GM12878 (cell line): ENCODE measurements at regions not wholly inside any gene's neighbourhood (a gene's known extent, or its start where the extent isn't known, plus 50 kb on each side); places are given as distances from the start of the nearest gene placed in this dataset.

Experiments
- ATAC-seq: fragments of 200-7000 bp; cut with Tn5 transposase; 3 replicates; pipeline ENCODE4 v1.9.1; 2020; ENCODE audit warnings: mild to moderate bottlenecking, moderate library complexity
- BruUV-seq: library from RNA; stranded (reverse); fragments of 400-500 nt; replicated peaks from 2 replicates; lab custom pipeline; 2021; lab: Mats Ljungman, UMichigan
- CTCF ChIA-PET: fragments of 300-600 bp; sonication (Branson Sonifier 250); formaldehyde crosslinking; extraction: SDS; loops from one replicate; lab custom pipeline; 2021; ENCODE audit warnings: inconsistent platforms; lab: Yijun Ruan, JAX
- POLR2A ChIA-PET: fragments of 350-600 bp; formaldehyde crosslinking; extraction: SDS; loops from one replicate; lab custom pipeline; 2021; ENCODE audit warnings: inconsistent platforms; lab: Charles Lee
- RAD21 ChIA-PET: fragments of 300-600 bp; sonication (Branson Sonifier 250); formaldehyde crosslinking; loops from one replicate; lab custom pipeline; 2023; ENCODE audit warnings: antibody characterized with exemption; ENCODE audit not compliant: unreplicated experiment; lab: Charles Lee
- SMC1A ChIA-PET: fragments of 300-600 bp; sonication (Branson Sonifier 250); formaldehyde crosslinking; loops from one replicate; lab custom pipeline; 2023; ENCODE audit not compliant: unreplicated experiment, uncharacterized antibody; lab: Charles Lee
- DNase-seq: peaks from one replicate; pipeline ENCODE4 v3.0.0-alpha.2; 2011; ENCODE audit warnings: low read depth, low spot score
- FAIRE-seq: peaks from 3 replicates; lab custom pipeline; 2011; peaks lifted over from hg19 to GRCh38; lab: Jason Lieb, UNC
- H2AFZ ChIP-seq: 2 replicates; pipeline ENCODE4 v1.6.0; 2011; ENCODE audit warnings: low read depth, low read length, control low read depth; ENCODE audit not compliant: control insufficient read depth
- H3K27ac ChIP-seq: 2 replicates; pipeline ENCODE4 v1.5.1; 2011; ENCODE audit warnings: control low read depth; ENCODE audit not compliant: control insufficient read depth, insufficient read depth
- H3K27me3 ChIP-seq, 2 experiments: replicated peaks in 1 of 2; 2 replicates each; pipeline versions ENCODE4 v1.6.0 to v1.6.1; 2011; ENCODE audit warnings: low read length in 1 of 2; ENCODE audit not compliant: control insufficient read depth in 2 of 2, insufficient read depth in 2 of 2
- H3K36me3 ChIP-seq, 2 experiments: 2 replicates each; pipeline ENCODE4 v1.5.1; 2011; ENCODE audit warnings: low read length in 1 of 2; ENCODE audit not compliant: control insufficient read depth in 2 of 2, insufficient read depth in 2 of 2
- H3K4me1 ChIP-seq: 2 replicates; pipeline ENCODE4 v1.6.1; 2011; ENCODE audit warnings: mild to moderate bottlenecking, low read length, moderate library complexity, mixed read lengths; ENCODE audit not compliant: control insufficient read depth, insufficient read depth
- H3K4me2 ChIP-seq: 2 replicates; pipeline ENCODE4 v1.6.0; 2011; ENCODE audit warnings: control low read depth; ENCODE audit not compliant: control insufficient read depth, insufficient read depth
- H3K4me3 ChIP-seq: fragments of 200-600 bp; sonication (generic); 2 replicates; pipeline ENCODE4 v1.5.1; 2016
- H3K79me2 ChIP-seq: 2 replicates; pipeline ENCODE4 v1.6.0; 2011; ENCODE audit warnings: low read length; ENCODE audit not compliant: control insufficient read depth, insufficient read depth
- H3K9ac ChIP-seq: 2 replicates; pipeline ENCODE4 v1.8.0; 2011; ENCODE audit warnings: low read length, control low read depth, mixed read lengths; ENCODE audit not compliant: control insufficient read depth, insufficient read depth
- H3K9me3 ChIP-seq: replicated peaks from 3 replicates; pipeline ENCODE4 v1.5.1; 2011; ENCODE audit warnings: mild to moderate bottlenecking, low read length; ENCODE audit not compliant: control insufficient read depth, insufficient read depth
- H4K20me1 ChIP-seq: 2 replicates; pipeline ENCODE4 v1.6.0; 2011; ENCODE audit not compliant: control insufficient read depth, insufficient read depth
- HDAC6 ChIP-seq: fragments of 200-600 bp; sonication (generic); IDR thresholded peaks from one replicate; pipeline ENCODE4 v1.8.0; 2017; ENCODE audit warnings: antibody characterized with exemption; ENCODE audit not compliant: unreplicated experiment
- LARP7 ChIP-seq: fragments of 450-650 bp; IDR thresholded peaks from 2 replicates; pipeline ENCODE4 v1.6.1; 2017; ENCODE audit warnings: mild to moderate bottlenecking
- MAX ChIP-seq: IDR thresholded peaks from 2 replicates; pipeline ENCODE4 v1.6.1; 2012; ENCODE audit warnings: low read depth, low read length, improper control_type of control experiment
- RBBP5 ChIP-seq: fragments of 200-600 bp; sonication (generic); conservative IDR thresholded peaks from 2 replicates; pipeline ENCODE4 v1.6.1; 2016
- RUNX3 ChIP-seq: IDR thresholded peaks from 2 replicates; pipeline ENCODE4 v1.6.1; 2012; ENCODE audit warnings: low read length, inconsistent platforms
- SUZ12 ChIP-seq: fragments of 200-600 bp; sonication (generic); IDR thresholded peaks from one replicate; pipeline ENCODE4 v1.6.1; 2018; ENCODE audit warnings: antibody characterized with exemption, mild to moderate bottlenecking; ENCODE audit not compliant: unreplicated experiment
- WGBS: methylation state at CpG from one replicate; pipeline ENCODE4 v1.1.6; 2016; ENCODE audit warnings: low lambda C conversion rate; ENCODE audit not compliant: insufficient replicate concordance, insufficient coverage; ENCODE audit errors: missing lambda C conversion rate; 5-methylcytosine and 5-hydroxymethylcytosine counted together
- in situ Hi-C: fragments of 300-500 bp; cut with MboI; formaldehyde crosslinking; loops from 9 replicates; pipeline ENCODE4 v1.14.3; 2018; ENCODE audit warnings: mixed read lengths
- intact Hi-C: fragments of 100-400 bp; cut with micrococcal nuclease; formaldehyde crosslinking; loops from one replicate; pipeline ENCODE4 v1.14.2; 2022; ENCODE audit not compliant: unreplicated experiment
- TF ChIP-seq, protein P1 (sequence below): fragments of 450-650 bp; IDR thresholded peaks from 2 replicates; pipeline ENCODE4 v1.6.1; 2017; ENCODE audit warnings: mild to moderate bottlenecking
- TF ChIP-seq, protein P2 (sequence below): fragments of 450-650 bp; IDR thresholded peaks from 2 replicates; pipeline ENCODE4 v1.6.1; 2016; ENCODE audit warnings: mild to moderate bottlenecking

- TF ChIP-seq, protein P1, sequence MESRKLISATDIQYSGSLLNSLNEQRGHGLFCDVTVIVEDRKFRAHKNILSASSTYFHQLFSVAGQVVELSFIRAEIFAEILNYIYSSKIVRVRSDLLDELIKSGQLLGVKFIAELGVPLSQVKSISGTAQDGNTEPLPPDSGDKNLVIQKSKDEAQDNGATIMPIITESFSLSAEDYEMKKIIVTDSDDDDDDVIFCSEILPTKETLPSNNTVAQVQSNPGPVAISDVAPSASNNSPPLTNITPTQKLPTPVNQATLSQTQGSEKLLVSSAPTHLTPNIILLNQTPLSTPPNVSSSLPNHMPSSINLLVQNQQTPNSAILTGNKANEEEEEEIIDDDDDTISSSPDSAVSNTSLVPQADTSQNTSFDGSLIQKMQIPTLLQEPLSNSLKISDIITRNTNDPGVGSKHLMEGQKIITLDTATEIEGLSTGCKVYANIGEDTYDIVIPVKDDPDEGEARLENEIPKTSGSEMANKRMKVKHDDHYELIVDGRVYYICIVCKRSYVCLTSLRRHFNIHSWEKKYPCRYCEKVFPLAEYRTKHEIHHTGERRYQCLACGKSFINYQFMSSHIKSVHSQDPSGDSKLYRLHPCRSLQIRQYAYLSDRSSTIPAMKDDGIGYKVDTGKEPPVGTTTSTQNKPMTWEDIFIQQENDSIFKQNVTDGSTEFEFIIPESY: no peak
- TF ChIP-seq MAX: no peak
- TF ChIP-seq HDAC6: no peak
- no peak for TF ChIP-seq RBBP5
- no peak for TF ChIP-seq LARP7
- no peak for TF ChIP-seq RUNX3
- TF ChIP-seq, protein P2, sequence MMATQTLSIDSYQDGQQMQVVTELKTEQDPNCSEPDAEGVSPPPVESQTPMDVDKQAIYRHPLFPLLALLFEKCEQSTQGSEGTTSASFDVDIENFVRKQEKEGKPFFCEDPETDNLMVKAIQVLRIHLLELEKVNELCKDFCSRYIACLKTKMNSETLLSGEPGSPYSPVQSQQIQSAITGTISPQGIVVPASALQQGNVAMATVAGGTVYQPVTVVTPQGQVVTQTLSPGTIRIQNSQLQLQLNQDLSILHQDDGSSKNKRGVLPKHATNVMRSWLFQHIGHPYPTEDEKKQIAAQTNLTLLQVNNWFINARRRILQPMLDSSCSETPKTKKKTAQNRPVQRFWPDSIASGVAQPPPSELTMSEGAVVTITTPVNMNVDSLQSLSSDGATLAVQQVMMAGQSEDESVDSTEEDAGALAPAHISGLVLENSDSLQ: no peak
Measured at GRCh38 chr5:124227914-124228313, 518.5 kb downstream of the ZNF608 start (continued).

DNA sequence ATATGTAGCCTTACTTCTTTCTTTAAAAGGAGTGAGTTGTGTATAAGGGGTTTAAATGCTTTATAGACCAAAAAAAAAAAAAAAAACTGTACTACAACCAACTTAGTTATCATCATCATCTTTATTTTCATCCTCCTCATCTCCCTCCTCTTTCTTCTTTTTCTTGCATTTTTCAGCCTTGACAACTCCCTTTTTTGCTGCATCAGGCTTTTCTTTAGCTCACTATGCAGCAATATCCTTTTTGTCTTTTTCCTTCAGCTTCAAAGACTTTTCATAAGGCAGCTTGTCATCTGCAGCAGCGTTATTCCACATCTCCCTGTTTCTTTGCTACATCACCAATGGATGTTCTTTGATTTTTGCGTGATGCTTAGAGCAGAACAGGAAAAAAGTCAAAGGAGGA lies 526.0 kb downstream of the ZNF608 start:
- SMC1A ChIA-PET: interaction anchor here (0.6 kb wide), 1 partner anchor 20 kb away, joined by 3 read pairs; no protein-coding TSS in a partner anchor
- no peak for FAIRE-seq
- no TSS peak for BruUV-seq
- H3K27me3 ChIP-seq: no peaks in the 10 kb centered on the region
- CTCF ChIA-PET: interaction anchor here (0.6 kb wide), 1 partner anchor 12 kb away, joined by 3 read pairs; no protein-coding TSS in a partner anchor
- no peak overlapping the region for H3K4me2 ChIP-seq
- H2AFZ ChIP-seq: no peak overlapping the region
- no peak for ATAC-seq
- no peaks in the 10 kb centered on the region for H4K20me1 ChIP-seq
- no peak overlapping the region for H3K9ac ChIP-seq
- in situ Hi-C loops (no loop called here), intact Hi-C loops (no loop called here)
- POLR2A ChIA-PET: no interaction called here
- no peaks in the 10 kb centered on the region for H3K9me3 ChIP-seq
- no peaks in the 10 kb centered on the region for H3K4me1 ChIP-seq
- no peak overlapping the region for H3K27ac ChIP-seq
- H3K36me3 ChIP-seq: no peaks in the 10 kb centered on the region
- TF ChIP-seq SUZ12: no peak
- RAD21 ChIA-PET: no interaction called here
- no peak for DNase-seq
- no peak overlapping the region for H3K4me3 ChIP-seq
- 26% methylated on average over 2 of the region's 2 CpGs for WGBS
- H3K79me2 ChIP-seq: no peaks in the 10 kb centered on the region
